SK-N-SH (cell line): ENCODE measurements at regions not wholly inside any gene's neighbourhood (a gene's known extent, or its start where the extent isn't known, plus 50 kb on each side); places are given as distances from the start of the nearest gene placed in this dataset.

Experiments
- CTCF ChIA-PET: fragments of 300-600, 350-600 bp; formaldehyde crosslinking; extraction: SDS; loops from one replicate; lab custom pipeline; 2021; lab: Yijun Ruan, JAX
- POLR2A ChIA-PET: fragments of 350-600 bp; sonication (Branson Sonifier 250); formaldehyde crosslinking; extraction: SDS; loops from one replicate; lab custom pipeline; 2020; ENCODE audit warnings: antibody characterized with exemption, inconsistent platforms; lab: Yijun Ruan, JAX
- DNase-seq: peaks from one replicate; pipeline ENCODE4 v3.0.0; 2012
- H2AFZ ChIP-seq: fragments of 200-600 bp; sonication (generic); 2 replicates; pipeline ENCODE4 v1.8.1; 2016; ENCODE audit warnings: antibody characterized with exemption, mild to moderate bottlenecking, low read depth
- H3F3A ChIP-seq: fragments of 200-600 bp; sonication (generic); replicated peaks from 2 replicates; pipeline ENCODE3; 2016; ENCODE audit warnings: antibody characterized with exemption, mild to moderate bottlenecking; ENCODE audit not compliant: insufficient read depth
- H3K27ac ChIP-seq, 2 experiments: fragments of 200-500 bp in 1 of 2; fragments of 200-600 bp in 1 of 2; sonication (Bioruptor generic) in 1 of 2; sonication (generic), shearing (Covaris generic) in 1 of 2; 2 replicates each; pipeline versions ENCODE4 v1.5.1 to v1.6.1; 2014 to 2016; ENCODE audit warnings: low read depth in 2 of 2, inconsistent platforms in 1 of 2, low read length in 1 of 2, mild to moderate bottlenecking in 1 of 2, mixed read lengths in 1 of 2
- H3K27me3 ChIP-seq: fragments of 200-600 bp; sonication (generic), shearing (Covaris generic); 2 replicates; pipeline ENCODE4 v1.6.1; 2016; ENCODE audit warnings: mixed run types; ENCODE audit not compliant: insufficient read depth
- H3K36me3 ChIP-seq, 2 experiments: fragments of 200-500 bp in 1 of 2; fragments of 200-600 bp in 1 of 2; sonication (Bioruptor generic) in 1 of 2; sonication (generic) in 1 of 2; replicated peaks in 1 of 2; 2 replicates each; pipeline versions ENCODE3 to v1.5.1; 2014 to 2016; ENCODE audit warnings: low read length in 1 of 2, mild to moderate bottlenecking in 1 of 2; ENCODE audit not compliant: insufficient read depth in 2 of 2, control insufficient read depth in 1 of 2
- H3K4me1 ChIP-seq, 2 experiments: fragments of 200-500 bp in 1 of 2; fragments of 200-600 bp in 1 of 2; sonication (Bioruptor generic) in 1 of 2; sonication (generic), shearing (Covaris generic) in 1 of 2; 2 replicates each; pipeline versions ENCODE4 v1.5.1 to v1.6.1; 2014 to 2016; ENCODE audit warnings: low read depth in 1 of 2, low read length in 1 of 2, mixed run types in 1 of 2; ENCODE audit not compliant: insufficient read depth in 2 of 2, control insufficient read depth in 1 of 2
- H3K4me2 ChIP-seq: fragments of 200-600 bp; sonication (generic), shearing (Covaris generic); 2 replicates; pipeline ENCODE4 v1.6.1; 2017; ENCODE audit warnings: mixed run types
- H3K4me3 ChIP-seq, 2 experiments: fragments of 200-500 bp in 1 of 2; fragments of 200-600 bp in 1 of 2; sonication (Bioruptor generic) in 1 of 2; sonication (generic), shearing (Covaris generic) in 1 of 2; 2 replicates each; pipeline versions ENCODE4 v1.5.1 to v1.8.1; 2014 to 2016; ENCODE audit warnings: low read depth in 2 of 2, inconsistent platforms in 1 of 2, low read length in 1 of 2, mild to moderate bottlenecking in 1 of 2, mixed read lengths in 1 of 2, moderate library complexity in 1 of 2
- H3K79me2 ChIP-seq: fragments of 200-600 bp; sonication (generic); 2 replicates; pipeline ENCODE4 v1.8.1; 2017; ENCODE audit warnings: mild to moderate bottlenecking; ENCODE audit not compliant: insufficient read depth
- H3K9ac ChIP-seq: fragments of 200-600 bp; sonication (generic); 2 replicates; pipeline ENCODE4 v1.6.1; 2017; ENCODE audit warnings: mixed run types
- H3K9me2 ChIP-seq: fragments of 200-600 bp; sonication (generic); 2 replicates; pipeline ENCODE4 v1.6.1; 2017; ENCODE audit warnings: mixed run types
- H3K9me3 ChIP-seq: fragments of 200-600 bp; sonication (generic); 2 replicates; pipeline ENCODE4 v1.6.1; 2017; ENCODE audit warnings: mixed run types, mild to moderate bottlenecking, moderate library complexity
- H4K20me1 ChIP-seq: fragments of 200-600 bp; sonication (generic); 2 replicates; pipeline ENCODE4 v1.6.1; 2017; ENCODE audit warnings: mild to moderate bottlenecking, mixed run types; ENCODE audit not compliant: insufficient read depth
- ELF1 ChIP-seq: IDR thresholded peaks from 2 replicates; pipeline ENCODE4 v1.4.0; 2012
- EP300 ChIP-seq, 2 experiments: IDR thresholded peaks; 2 replicates each; pipeline versions ENCODE4 v1.4.0 to v1.6.1; 2012; ENCODE audit warnings: borderline replicate concordance in 1 of 2, low read depth in 1 of 2, low read length in 1 of 2
- MEF2A ChIP-seq: IDR thresholded peaks from 2 replicates; pipeline ENCODE4 v1.4.0; 2012; ENCODE audit warnings: low read depth, borderline replicate concordance
- PBX3 ChIP-seq: IDR thresholded peaks from 2 replicates; pipeline ENCODE4; 2012
- POLR2AphosphoS5 ChIP-seq: IDR thresholded peaks from 2 replicates; pipeline ENCODE4 v1.6.1; 2012; ENCODE audit warnings: low read depth, low read length
- RAD21 ChIP-seq: IDR thresholded peaks from 2 replicates; pipeline ENCODE4 v1.6.1; 2012; ENCODE audit warnings: mild to moderate bottlenecking, low read length
- RCOR1 ChIP-seq: fragments of 150-350 bp; IDR thresholded peaks from 2 replicates; pipeline ENCODE4 v1.6.1; 2017; ENCODE audit warnings: antibody characterized with exemption, low read length
- REST ChIP-seq: IDR thresholded peaks from 2 replicates; pipeline ENCODE4 v1.6.1; 2012; ENCODE audit warnings: mild to moderate bottlenecking, low read depth, low read length, moderate library complexity
- RXRA ChIP-seq: IDR thresholded peaks from 2 replicates; pipeline ENCODE4 v1.4.0; 2012; ENCODE audit warnings: low read depth, mild to moderate bottlenecking, borderline replicate concordance
- SIN3A ChIP-seq: IDR thresholded peaks from 2 replicates; pipeline ENCODE4 v1.6.1; 2012; ENCODE audit warnings: low read depth, mild to moderate bottlenecking, low read length, moderate library complexity, borderline replicate concordance
- TEAD4 ChIP-seq: IDR thresholded peaks from 2 replicates; pipeline ENCODE4 v1.4.0; 2012; ENCODE audit warnings: mild to moderate bottlenecking, borderline replicate concordance; ENCODE audit not compliant: insufficient read depth
- WGBS: methylation state at CpG from one replicate; pipeline ENCODE4 v1.1.6; 2017; ENCODE audit warnings: low lambda C conversion rate; 5-methylcytosine and 5-hydroxymethylcytosine counted together
- TF ChIP-seq, protein P1 (sequence below): fragments of 150-350 bp; IDR thresholded peaks from 2 replicates; pipeline ENCODE4 v1.6.1; 2017; ENCODE audit warnings: antibody characterized with exemption, low read length, low read depth, borderline replicate concordance

GRCh38 chr4:107453987-107454386 is 266.0 kb downstream of the PAPSS1 start:
- Histone ChIP-seq H3K79me2 (no peaks in the 10 kb centered on the region), H3F3A (no peaks in the 10 kb centered on the region), H2AFZ (no peak overlapping the region), H3K9ac (no peak overlapping the region), H3K36me3 (no peaks in the 10 kb centered on the region), H3K27ac (peak overlapping the region in 1 of 2 experiments; percentile 87; a peak in 2 of 4 replicates), H3K4me3 (no peak overlapping the region), H3K27me3 (no peaks in the 10 kb centered on the region; the same call in 1 of the 2 replicates), H4K20me1 (no peaks in the 10 kb centered on the region), H3K9me2 (no peaks in the 10 kb centered on the region), H3K9me3 (no peaks in the 10 kb centered on the region), H3K4me1 (peaks cover 0 to 12% of the 10 kb centered on the region in 2 experiments; a peak in 2 of 4 replicates), H3K4me2 (no peak overlapping the region)
- no peak for DNase-seq
- TF ChIP-seq EP300 (IDR thresholded peaks at IDR 0.05; ENCODE audit: borderline replicate concordance in 1 of 2, low read depth in 1 of 2, low read length in 1 of 2) (peak in 1 of 2 experiments; percentile 68; a peak in 2 of 4 replicates), SIN3A (no peak), RXRA (no peak), TEAD4 (no peak), MEF2A (no peak), POLR2AphosphoS5 (no peak), RCOR1 (peak; percentile 59; the same call in 1 of the 2 replicates), RAD21 (0 out of 2 replicates have a peak, but pooled peaks have one; percentile 24), REST (no peak), PBX3 (no peak), ELF1 (no peak)
- TF ChIP-seq, protein P1, sequence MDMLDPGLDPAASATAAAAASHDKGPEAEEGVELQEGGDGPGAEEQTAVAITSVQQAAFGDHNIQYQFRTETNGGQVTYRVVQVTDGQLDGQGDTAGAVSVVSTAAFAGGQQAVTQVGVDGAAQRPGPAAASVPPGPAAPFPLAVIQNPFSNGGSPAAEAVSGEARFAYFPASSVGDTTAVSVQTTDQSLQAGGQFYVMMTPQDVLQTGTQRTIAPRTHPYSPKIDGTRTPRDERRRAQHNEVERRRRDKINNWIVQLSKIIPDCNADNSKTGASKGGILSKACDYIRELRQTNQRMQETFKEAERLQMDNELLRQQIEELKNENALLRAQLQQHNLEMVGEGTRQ, result no peak
- ChIA-PET POLR2A (no interaction called here), CTCF (interaction anchor here (0.6 to 0.8 kb wide), 3 partner anchors 16 to 1032 kb away, joined by 3 read pairs; no protein-coding TSS in a partner anchor)
- 27% methylated on average over 2 of the region's 2 CpGs for WGBS
